ENCODE measurements at regions not wholly inside any gene's neighbourhood (a gene's known extent, or its start where the extent isn't known, plus 50 kb on each side); places are given as distances from the start of the nearest gene placed in this dataset.

GRCh38 chr1:181142096-181142958 lies 53.8 kb downstream of the IER5 start:
- H3K4me3 Mint-ChIP-seq = peak overlapping the region; percentile 49
- H3K4me1 Mint-ChIP-seq = peaks cover 34% of the 10 kb centered on the region

GRCh38 chr1:181143102-181143859 lies 54.8 kb downstream of the IER5 start:
- no peak for ATAC-seq
- Mint-ChIP-seq H3K27me3 (no peaks in the 10 kb centered on the region), H3K27ac (peak overlapping the region; percentile 81), H3K36me3 (ENCODE audit: low read depth) (peaks cover 2% of the 10 kb centered on the region), H3K4me3 (no peak overlapping the region), H3K4me1 (peaks cover 39% of the 10 kb centered on the region)
- no peaks in the 10 kb centered on the region for H3K9me3 ChIP-seq (ENCODE audit: control insufficient read depth, low read length, poor library complexity, severe bottlenecking)
- no peak for DNase-seq

More at GRCh38 chr1:181142096-181142958, 53.8 kb downstream of the IER5 start:
- Mint-ChIP-seq H3K27me3 (no peaks in the 10 kb centered on the region), H3K27ac (peak overlapping the region; percentile 81), H3K36me3 (ENCODE audit: low read depth) (peaks cover 2% of the 10 kb centered on the region)
- DNase-seq = peak; percentile 75 to 91 (median 84)
- ATAC-seq = peak; percentile 98
- H3K9me3 ChIP-seq (ENCODE audit: control insufficient read depth, low read length, poor library complexity, severe bottlenecking) = no peaks in the 10 kb centered on the region

DNA sequence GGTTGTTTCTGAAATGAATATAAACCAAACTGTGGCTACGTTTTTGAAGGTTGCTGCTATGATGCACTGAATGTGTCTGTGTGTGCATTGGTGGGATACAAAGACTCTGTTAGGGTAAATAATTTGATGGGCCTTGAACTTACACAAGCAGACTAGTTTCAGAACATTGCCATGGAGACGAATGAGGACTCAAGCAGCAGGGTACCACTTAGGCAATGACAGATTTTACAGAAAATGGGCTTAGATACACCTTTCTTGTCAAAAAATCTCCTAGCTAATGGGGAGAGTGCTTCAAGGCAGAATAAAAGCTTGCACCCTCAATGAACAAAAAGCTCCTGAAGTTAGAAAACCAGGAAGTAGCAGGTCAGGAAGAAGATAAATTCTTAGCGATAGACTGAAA lies 55.7 kb downstream of the IER5 start:
- peaks cover 40% of the 10 kb centered on the region for H3K4me1 Mint-ChIP-seq
- ATAC-seq (no peak), DNase-seq (no peak)
- no peaks in the 10 kb centered on the region for H3K27me3 Mint-ChIP-seq
- H3K9me3 ChIP-seq (ENCODE audit: control insufficient read depth, low read length, poor library complexity, severe bottlenecking) = no peaks in the 10 kb centered on the region
- no peak overlapping the region for H3K27ac Mint-ChIP-seq
- peaks cover 2% of the 10 kb centered on the region for H3K36me3 Mint-ChIP-seq (ENCODE audit: low read depth)
- no peak overlapping the region for H3K4me3 Mint-ChIP-seq

DNA sequence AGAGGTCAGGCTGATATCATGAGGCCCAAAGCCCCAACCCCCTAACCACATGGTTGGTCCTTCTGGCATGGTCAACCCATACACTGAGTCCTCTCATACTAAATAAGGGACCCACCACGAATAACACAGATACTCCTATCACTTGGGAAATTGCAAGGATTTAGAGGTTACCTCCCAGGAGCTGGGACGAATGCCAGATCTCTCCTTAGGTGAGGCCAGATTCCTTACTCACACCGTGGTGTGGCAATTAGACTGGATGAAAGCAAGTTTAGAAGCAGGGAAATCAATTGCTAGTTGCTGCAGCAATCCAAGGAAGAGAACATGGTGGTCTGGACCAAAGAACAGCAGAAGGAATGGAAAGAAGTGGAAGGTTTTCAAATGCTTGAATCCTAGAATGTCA lies 60.1 kb downstream of the IER5 start:
- Mint-ChIP-seq H3K27ac (no peak overlapping the region), H3K4me3 (no peak overlapping the region), H3K4me1 (peaks cover 47% of the 10 kb centered on the region), H3K27me3 (no peaks in the 10 kb centered on the region), H3K36me3 (ENCODE audit: low read depth) (no peaks in the 10 kb centered on the region)
- ATAC-seq (no peak), DNase-seq (no peak)
- H3K9me3 ChIP-seq (ENCODE audit: control insufficient read depth, low read length, poor library complexity, severe bottlenecking) = no peaks in the 10 kb centered on the region

GRCh38 chr1:181149326-181150125 lies 61.0 kb downstream of the IER5 start:
- H3K36me3 Mint-ChIP-seq (ENCODE audit: low read depth) = no peaks in the 10 kb centered on the region
- H3K9me3 ChIP-seq (ENCODE audit: control insufficient read depth, low read length, poor library complexity, severe bottlenecking) = no peaks in the 10 kb centered on the region
- H3K4me3 Mint-ChIP-seq = peak overlapping the region; percentile 76
- DNase-seq (peak; percentile 38 to 65 (median 52)), ATAC-seq (peak; percentile 100)
- H3K27me3 Mint-ChIP-seq = no peaks in the 10 kb centered on the region
- peaks cover 47% of the 10 kb centered on the region for H3K4me1 Mint-ChIP-seq
- peak overlapping the region; percentile 29 for H3K27ac Mint-ChIP-seq

DNA sequence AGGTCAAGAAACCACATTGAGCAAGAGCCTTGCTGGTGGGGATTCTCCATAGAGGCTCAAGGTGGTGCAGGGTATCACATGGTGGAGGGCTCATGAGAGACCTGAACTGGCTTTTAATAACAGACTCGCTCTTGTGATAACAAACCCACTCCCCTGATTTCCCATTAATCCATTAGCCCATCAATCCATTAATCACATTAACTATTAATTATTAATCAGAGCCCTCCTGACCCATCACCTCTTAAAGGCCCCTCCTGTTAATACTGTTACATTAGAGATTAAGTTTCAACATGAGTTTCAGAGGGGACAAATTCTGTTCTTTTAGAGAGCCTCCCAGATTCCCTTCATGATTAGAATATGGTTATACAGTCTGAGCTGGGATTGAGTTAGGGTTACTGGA lies 61.8 kb downstream of the IER5 start:
- Mint-ChIP-seq H3K4me3 (no peak overlapping the region), H3K27ac (peak overlapping the region; percentile 29), H3K36me3 (ENCODE audit: low read depth) (no peaks in the 10 kb centered on the region), H3K4me1 (peaks cover 47% of the 10 kb centered on the region), H3K27me3 (no peaks in the 10 kb centered on the region)
- DNase-seq (no peak), ATAC-seq (no peak)
- no peaks in the 10 kb centered on the region for H3K9me3 ChIP-seq (ENCODE audit: control insufficient read depth, low read length, poor library complexity, severe bottlenecking)

DNA sequence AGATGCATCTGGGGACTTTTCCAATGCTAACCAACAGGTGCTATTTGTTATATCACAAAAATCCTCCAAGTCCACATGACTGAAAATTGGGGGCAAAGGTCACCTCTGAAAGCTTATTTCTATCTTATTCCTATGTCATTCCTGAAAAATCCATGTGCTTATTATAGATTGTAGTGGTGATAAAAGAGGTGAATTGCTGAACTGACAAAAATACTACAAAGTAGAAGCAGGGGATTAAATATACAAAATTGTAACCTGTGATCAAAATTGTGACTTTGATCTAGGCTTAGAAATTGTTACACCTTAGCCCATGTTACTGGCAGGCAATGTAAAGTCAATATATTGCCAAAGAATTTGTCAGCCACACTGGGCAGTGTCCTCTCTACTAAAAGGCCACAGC lies 62.3 kb downstream of the IER5 start:
- Mint-ChIP-seq H3K27me3 (no peaks in the 10 kb centered on the region), H3K4me1 (peaks cover 47% of the 10 kb centered on the region), H3K4me3 (no peak overlapping the region), H3K27ac (peak overlapping the region; percentile 29), H3K36me3 (ENCODE audit: low read depth) (no peaks in the 10 kb centered on the region)
- DNase-seq (no peak), ATAC-seq (no peak)
- no peaks in the 10 kb centered on the region for H3K9me3 ChIP-seq (ENCODE audit: control insufficient read depth, low read length, poor library complexity, severe bottlenecking)

- peaks cover 47% of the 10 kb centered on the region for H3K4me1 Mint-ChIP-seq
- DNase-seq (no peak), ATAC-seq (no peak)
- H3K4me3 Mint-ChIP-seq = peak overlapping the region; percentile 68
- no peak overlapping the region for H3K27ac Mint-ChIP-seq
- no peaks in the 10 kb centered on the region for H3K36me3 Mint-ChIP-seq (ENCODE audit: low read depth)
- no peaks in the 10 kb centered on the region for H3K9me3 ChIP-seq (ENCODE audit: control insufficient read depth, low read length, poor library complexity, severe bottlenecking)
- H3K27me3 Mint-ChIP-seq = no peaks in the 10 kb centered on the region
Observed at GRCh38 chr1:181151378-181152326, 63.2 kb downstream of the IER5 start.

- ATAC-seq = no peak
- H3K4me3 Mint-ChIP-seq = no peak overlapping the region
- no peaks in the 10 kb centered on the region for H3K36me3 Mint-ChIP-seq (ENCODE audit: low read depth)
- peaks cover 43% of the 10 kb centered on the region for H3K4me1 Mint-ChIP-seq
- H3K27me3 Mint-ChIP-seq = no peaks in the 10 kb centered on the region
- H3K27ac Mint-ChIP-seq = no peak overlapping the region
- no peaks in the 10 kb centered on the region for H3K9me3 ChIP-seq (ENCODE audit: control insufficient read depth, low read length, poor library complexity, severe bottlenecking)
- no peak for DNase-seq
Observed at GRCh38 chr1:181152892-181153633, 64.6 kb downstream of the IER5 start.

DNA sequence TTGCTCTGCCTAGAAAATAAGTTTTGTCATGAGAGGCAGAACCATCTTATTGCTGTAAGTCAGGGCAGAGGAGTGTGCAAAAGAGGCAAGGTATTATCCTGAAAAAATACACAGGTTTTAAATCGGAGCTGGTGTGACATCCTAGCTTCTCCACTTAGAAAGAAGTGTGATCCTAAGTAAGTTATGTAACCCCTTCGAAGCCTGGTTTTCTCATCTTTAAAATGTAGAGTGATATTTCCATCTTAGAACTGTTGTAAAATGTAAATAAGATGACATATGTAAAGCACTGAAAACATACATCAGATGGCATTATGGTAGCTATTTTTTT lies 65.1 kb downstream of the IER5 start:
- DNase-seq (no peak), ATAC-seq (no peak)
- H3K4me3 Mint-ChIP-seq = no peak overlapping the region
- peaks cover 45% of the 10 kb centered on the region for H3K4me1 Mint-ChIP-seq
- H3K27ac Mint-ChIP-seq = no peak overlapping the region
- no peaks in the 10 kb centered on the region for H3K27me3 Mint-ChIP-seq
- no peaks in the 10 kb centered on the region for H3K9me3 ChIP-seq (ENCODE audit: control insufficient read depth, low read length, poor library complexity, severe bottlenecking)
- no peaks in the 10 kb centered on the region for H3K36me3 Mint-ChIP-seq (ENCODE audit: low read depth)

DNA sequence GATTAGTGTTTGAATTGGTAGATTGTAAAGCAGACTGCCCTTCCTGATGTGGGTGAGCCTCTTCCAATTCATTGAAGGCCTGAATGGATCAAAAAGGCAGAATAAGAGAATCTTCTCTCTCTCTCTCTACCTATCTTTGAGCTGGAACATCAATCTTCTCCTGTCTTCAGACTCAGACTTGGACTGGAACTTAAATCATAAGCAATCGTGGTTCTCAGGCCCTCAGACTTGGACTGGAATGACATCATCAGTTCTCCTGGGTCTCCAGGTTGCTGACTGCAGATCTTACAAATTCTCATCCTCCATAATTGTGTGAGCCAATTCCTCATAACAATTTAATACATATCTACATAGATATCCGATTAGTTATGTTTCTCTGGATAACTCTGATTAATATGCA lies 66.8 kb downstream of the IER5 start:
- H3K4me3 Mint-ChIP-seq = no peak overlapping the region
- ATAC-seq (no peak), DNase-seq (no peak)
- H3K27me3 Mint-ChIP-seq = no peaks in the 10 kb centered on the region
- no peaks in the 10 kb centered on the region for H3K9me3 ChIP-seq (ENCODE audit: control insufficient read depth, low read length, poor library complexity, severe bottlenecking)
- H3K36me3 Mint-ChIP-seq (ENCODE audit: low read depth) = no peaks in the 10 kb centered on the region
- no peak overlapping the region for H3K27ac Mint-ChIP-seq
- H3K4me1 Mint-ChIP-seq = peaks cover 45% of the 10 kb centered on the region

Data from T-helper 17 cell (primary cell).